GM06990 (cell line): ENCODE measurements at regions not wholly inside any gene's neighbourhood (a gene's known extent, or its start where the extent isn't known, plus 50 kb on each side); places are given as distances from the start of the nearest gene placed in this dataset.

ENCODE experiments used
- DNase-seq: peaks from one replicate; pipeline ENCODE4 v3.0.0-alpha.2; 2011; ENCODE audit not compliant: insufficient read length; ENCODE audit errors: extremely low read depth
- H3K27me3 ChIP-seq: replicated peaks from 2 replicates; pipeline ENCODE4 v1.6.0; 2011; ENCODE audit warnings: low read length; ENCODE audit not compliant: control insufficient read depth, insufficient read depth
- H3K36me3 ChIP-seq: 2 replicates; pipeline ENCODE4 v1.5.1; 2011; ENCODE audit warnings: low read length; ENCODE audit not compliant: control insufficient read depth, insufficient read depth
- H3K4me3 ChIP-seq: replicated peaks from 2 replicates; pipeline ENCODE4 v1.5.1; 2011; ENCODE audit warnings: low read depth, mild to moderate bottlenecking, control low read depth, low read length
- TF ChIP-seq, protein P1 (sequence below): IDR thresholded peaks from 2 replicates; pipeline ENCODE4 v1.5.1; 2011; ENCODE audit warnings: low read length, control low read depth, mild to moderate bottlenecking, inconsistent platforms; ENCODE audit not compliant: insufficient read depth, poor library complexity, severe bottlenecking

DNA sequence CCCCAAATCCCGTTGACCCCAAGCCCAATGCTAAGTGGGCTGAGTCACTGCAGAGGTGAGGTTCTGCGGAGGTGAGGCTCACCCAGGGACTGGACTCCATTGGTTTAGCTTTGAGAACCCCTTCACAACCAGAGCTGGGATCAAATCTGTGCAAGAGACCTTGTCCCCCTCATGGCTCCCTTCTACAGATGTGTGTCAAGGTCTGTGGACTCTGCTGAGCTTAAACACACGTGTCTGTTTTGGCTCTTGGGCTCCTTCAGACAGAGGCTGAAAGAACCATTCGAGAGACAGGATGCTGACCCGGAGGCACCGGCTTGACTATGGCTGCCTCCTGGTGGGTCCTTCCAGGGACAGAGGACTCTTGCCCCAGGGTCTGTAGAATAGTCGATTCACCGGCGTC lies 190.3 kb downstream of the LPIN1 start:
- Histone ChIP-seq H3K27me3 (no peaks in the 10 kb centered on the region), H3K36me3 (no peaks in the 10 kb centered on the region; the same call in 1 of the 2 replicates), H3K4me3 (no peak overlapping the region)
- DNase-seq = no peak
- TF ChIP-seq, protein P1, sequence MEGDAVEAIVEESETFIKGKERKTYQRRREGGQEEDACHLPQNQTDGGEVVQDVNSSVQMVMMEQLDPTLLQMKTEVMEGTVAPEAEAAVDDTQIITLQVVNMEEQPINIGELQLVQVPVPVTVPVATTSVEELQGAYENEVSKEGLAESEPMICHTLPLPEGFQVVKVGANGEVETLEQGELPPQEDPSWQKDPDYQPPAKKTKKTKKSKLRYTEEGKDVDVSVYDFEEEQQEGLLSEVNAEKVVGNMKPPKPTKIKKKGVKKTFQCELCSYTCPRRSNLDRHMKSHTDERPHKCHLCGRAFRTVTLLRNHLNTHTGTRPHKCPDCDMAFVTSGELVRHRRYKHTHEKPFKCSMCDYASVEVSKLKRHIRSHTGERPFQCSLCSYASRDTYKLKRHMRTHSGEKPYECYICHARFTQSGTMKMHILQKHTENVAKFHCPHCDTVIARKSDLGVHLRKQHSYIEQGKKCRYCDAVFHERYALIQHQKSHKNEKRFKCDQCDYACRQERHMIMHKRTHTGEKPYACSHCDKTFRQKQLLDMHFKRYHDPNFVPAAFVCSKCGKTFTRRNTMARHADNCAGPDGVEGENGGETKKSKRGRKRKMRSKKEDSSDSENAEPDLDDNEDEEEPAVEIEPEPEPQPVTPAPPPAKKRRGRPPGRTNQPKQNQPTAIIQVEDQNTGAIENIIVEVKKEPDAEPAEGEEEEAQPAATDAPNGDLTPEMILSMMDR = no peak

DNA sequence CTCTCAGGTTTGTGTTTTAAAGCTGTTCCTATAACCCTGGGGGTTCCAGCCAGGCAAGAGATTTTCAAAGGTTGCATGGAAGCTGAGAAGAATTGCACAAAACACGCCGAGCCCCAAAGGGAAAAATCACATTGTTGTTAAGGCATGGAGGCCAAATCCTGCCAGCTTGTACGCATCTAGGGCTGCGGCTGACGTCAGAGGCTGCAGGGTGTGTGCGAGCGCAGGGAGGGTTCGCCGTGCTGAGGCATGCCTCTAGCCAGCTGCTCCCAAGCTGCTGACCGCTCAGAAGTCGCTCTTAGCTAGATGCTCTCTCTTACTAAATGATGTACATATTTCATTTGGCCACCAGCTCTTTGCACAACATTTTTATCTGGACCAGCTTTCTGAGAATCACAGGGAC lies 191.8 kb downstream of the LPIN1 start:
- TF ChIP-seq, protein P1 = no peak
- Histone ChIP-seq H3K27me3 (no peaks in the 10 kb centered on the region), H3K4me3 (no peak overlapping the region), H3K36me3 (no peaks in the 10 kb centered on the region; the same call in 1 of the 2 replicates)
- DNase-seq = no peak

DNA sequence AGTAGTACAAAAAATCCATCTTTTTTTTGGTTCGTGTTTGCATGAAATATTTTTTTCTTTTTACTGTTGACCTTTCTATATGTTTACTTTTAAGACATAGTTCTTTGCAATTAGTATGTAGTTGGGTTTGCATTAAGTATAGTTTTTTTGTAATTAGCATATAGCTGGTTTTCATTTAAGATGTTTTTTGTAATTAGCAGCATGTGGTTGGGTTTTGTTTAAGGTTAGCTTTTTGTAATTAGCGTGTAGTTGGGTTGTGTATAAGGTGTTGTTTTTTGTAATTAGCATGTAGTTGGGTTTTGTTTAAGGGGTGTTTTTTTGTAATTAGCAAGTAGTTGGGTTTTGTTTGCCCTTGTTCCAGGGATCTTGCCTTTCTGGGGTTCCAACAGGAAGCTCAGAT lies 193.1 kb downstream of the LPIN1 start:
- Histone ChIP-seq H3K36me3 (no peaks in the 10 kb centered on the region; the same call in 1 of the 2 replicates), H3K27me3 (no peaks in the 10 kb centered on the region), H3K4me3 (no peak overlapping the region)
- TF ChIP-seq, protein P1 = no peak
- DNase-seq = no peak

DNA sequence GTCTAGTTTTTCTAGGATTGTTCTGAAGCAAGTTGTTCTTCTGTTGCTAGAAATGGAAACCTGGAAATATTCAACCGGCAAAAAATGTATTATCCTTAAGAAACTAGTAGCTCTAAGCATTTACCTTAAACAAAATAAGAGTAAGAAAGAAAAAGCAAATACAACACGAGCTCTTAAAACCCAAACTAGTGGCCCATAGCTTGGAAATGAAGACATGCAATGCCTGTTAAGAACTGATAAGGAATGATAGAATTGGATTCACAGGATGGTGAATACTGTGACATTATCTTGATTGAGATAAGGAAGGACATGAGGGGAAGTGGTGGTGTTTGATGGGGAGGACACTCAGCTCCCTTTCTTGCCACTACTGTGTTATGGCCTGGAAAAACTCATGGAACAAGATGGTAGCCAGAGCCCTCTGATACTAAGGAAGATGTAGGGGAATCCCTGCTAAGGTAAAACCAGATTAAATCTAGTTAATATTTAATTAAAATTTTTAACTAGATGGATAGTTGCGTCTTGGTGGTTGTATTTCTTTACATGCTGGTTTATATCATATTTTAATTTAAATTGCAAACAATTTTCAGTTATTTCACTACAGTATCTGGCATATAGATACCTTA lies 193.8 kb downstream of the LPIN1 start:
- Histone ChIP-seq H3K4me3 (no peak overlapping the region), H3K36me3 (no peaks in the 10 kb centered on the region; the same call in 1 of the 2 replicates), H3K27me3 (no peaks in the 10 kb centered on the region)
- no peak for DNase-seq
- TF ChIP-seq, protein P1 = no peak

DNA sequence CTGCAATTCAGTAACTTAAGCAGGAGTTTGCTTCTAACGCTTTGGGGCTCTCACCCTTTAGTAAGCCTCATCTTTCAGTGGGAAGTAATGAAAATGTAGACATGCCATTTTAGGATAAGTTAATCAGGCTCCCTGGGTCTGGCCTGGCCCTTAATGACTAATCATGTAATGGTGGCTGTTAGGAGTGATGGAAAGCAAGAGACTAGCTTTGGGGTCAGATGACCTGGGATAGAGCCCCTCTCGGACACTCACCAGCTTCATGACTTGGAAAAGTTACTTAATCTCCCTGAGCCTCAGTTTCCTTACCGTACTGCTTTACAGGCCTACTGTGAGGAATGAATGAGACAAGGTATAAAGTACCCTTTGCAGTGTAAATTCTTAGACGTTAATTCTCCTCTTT lies 194.4 kb downstream of the LPIN1 start:
- DNase-seq = no peak
- Histone ChIP-seq H3K4me3 (no peak overlapping the region), H3K27me3 (no peaks in the 10 kb centered on the region), H3K36me3 (no peaks in the 10 kb centered on the region; the same call in 1 of the 2 replicates)
- TF ChIP-seq, protein P1 = no peak
